Karpas-422 (cell line): ENCODE measurements at regions not wholly inside any gene's neighbourhood (a gene's known extent, or its start where the extent isn't known, plus 50 kb on each side); places are given as distances from the start of the nearest gene placed in this dataset.
"Not testable (repeated sequence)": the region's sequence is repeated elsewhere in the genome, so short reads cannot be mapped to it uniquely, and the experiment has no call there.

Source experiments
- DNase-seq: peaks from one replicate; pipeline ENCODE4 v3.0.0-alpha.2; 2015
- H2AFZ ChIP-seq: fragments of 200-600 bp; sonication (generic); 2 replicates; pipeline ENCODE4 v1.6.1; 2014; ENCODE audit warnings: antibody characterized with exemption, low read length, mixed read lengths
- H3K27ac ChIP-seq: fragments of 200-600 bp; sonication (generic); 2 replicates; pipeline ENCODE4 v1.5.1; 2014; ENCODE audit warnings: mild to moderate bottlenecking, low read length, moderate library complexity
- H3K27me3 ChIP-seq: fragments of 200-600 bp; sonication (generic); 2 replicates; pipeline ENCODE4 v1.6.1; 2014; ENCODE audit warnings: low read length, mixed read lengths
- H3K36me3 ChIP-seq: fragments of 200-600 bp; sonication (generic); 2 replicates; pipeline ENCODE4 v1.6.1; 2014; ENCODE audit warnings: low read length, mixed read lengths; ENCODE audit not compliant: insufficient read depth
- H3K4me1 ChIP-seq: fragments of 200-600 bp; sonication (generic); 2 replicates; pipeline ENCODE4 v1.6.1; 2014; ENCODE audit warnings: mild to moderate bottlenecking, low read length, mixed read lengths
- H3K4me2 ChIP-seq: fragments of 200-600 bp; sonication (generic); 2 replicates; pipeline ENCODE4 v1.6.1; 2014; ENCODE audit warnings: low read length, low read depth, mild to moderate bottlenecking; ENCODE audit not compliant: poor library complexity, severe bottlenecking
- H3K4me3 ChIP-seq: fragments of 200-600 bp; sonication (generic); 2 replicates; pipeline ENCODE4 v1.5.1; 2014; ENCODE audit warnings: mild to moderate bottlenecking, antibody characterized with exemption, low read length, mixed read lengths
- H3K79me2 ChIP-seq: fragments of 200-600 bp; sonication (generic); 2 replicates; pipeline ENCODE4 v1.6.1; 2014; ENCODE audit warnings: mild to moderate bottlenecking, low read length, mixed read lengths
- H3K9ac ChIP-seq: fragments of 200-600 bp; sonication (generic); 2 replicates; pipeline ENCODE4 v1.6.0; 2014; ENCODE audit warnings: low read length
- H3K9me2 ChIP-seq: fragments of 200-600 bp; sonication (generic), shearing (Covaris generic); replicated peaks from 2 replicates; pipeline ENCODE4 v1.6.0; 2014; ENCODE audit warnings: mild to moderate bottlenecking, low read length, moderate library complexity; ENCODE audit not compliant: insufficient read depth
- H3K9me3 ChIP-seq: fragments of 300-700, 200-600 bp; sonication (generic); 2 replicates; pipeline ENCODE4 v1.6.1; 2014; ENCODE audit warnings: low read length, mixed read lengths
- H4K20me1 ChIP-seq: fragments of 200-600 bp; sonication (generic); 2 replicates; pipeline ENCODE4 v1.6.1; 2014; ENCODE audit warnings: mild to moderate bottlenecking, antibody characterized with exemption, low read length, low read depth; ENCODE audit not compliant: insufficient read depth

GRCh38 chr2:63743170-63743981, 98.3 kb upstream of the UGP2 start:
- DNase-seq: no peak
- no peaks in the 10 kb centered on the region for H3K9me3 ChIP-seq
- no peaks in the 10 kb centered on the region for H4K20me1 ChIP-seq

GRCh38 chr2:63743982-63744966, 97.4 kb upstream of the UGP2 start:
- no peaks in the 10 kb centered on the region for H3K79me2 ChIP-seq
- DNase-seq: no peak
- H3K4me2 ChIP-seq: no peak overlapping the region
- no peaks in the 10 kb centered on the region for H3K36me3 ChIP-seq
- no peaks in the 10 kb centered on the region for H3K9me3 ChIP-seq
- no peak overlapping the region for H3K9ac ChIP-seq
- peak overlapping the region; percentile 10; the same call in 1 of the 2 replicates for H2AFZ ChIP-seq
- H3K9me2 ChIP-seq: no peaks in the 10 kb centered on the region
- H3K4me3 ChIP-seq: no peak overlapping the region
- no peak overlapping the region for H3K27ac ChIP-seq
- H4K20me1 ChIP-seq: no peaks in the 10 kb centered on the region
- H3K4me1 ChIP-seq: peaks cover 4% of the 10 kb centered on the region; the same call in 1 of the 2 replicates
- no peaks in the 10 kb centered on the region; the same call in 1 of the 2 replicates for H3K27me3 ChIP-seq

More at GRCh38 chr2:63743170-63743981, 98.3 kb upstream of the UGP2 start:
- no peak overlapping the region for H3K27ac ChIP-seq
- no peaks in the 10 kb centered on the region for H3K79me2 ChIP-seq
- peaks cover 4% of the 10 kb centered on the region; the same call in 1 of the 2 replicates for H3K4me1 ChIP-seq
- no peak overlapping the region for H3K4me2 ChIP-seq
- no peak overlapping the region for H3K4me3 ChIP-seq
- no peak overlapping the region for H2AFZ ChIP-seq
- no peaks in the 10 kb centered on the region for H3K9me2 ChIP-seq
- no peaks in the 10 kb centered on the region for H3K36me3 ChIP-seq
- H3K9ac ChIP-seq: no peak overlapping the region
- no peaks in the 10 kb centered on the region; the same call in 1 of the 2 replicates for H3K27me3 ChIP-seq

GRCh38 chr2:63746548-63746947, 95.1 kb upstream of the UGP2 start:
- not testable (repeated sequence) for H3K9me2 ChIP-seq, H3K9ac ChIP-seq, H3K4me3 ChIP-seq, H3K27ac ChIP-seq, H3K79me2 ChIP-seq, H3K9me3 ChIP-seq, H3K27me3 ChIP-seq, H3K4me2 ChIP-seq, H3K36me3 ChIP-seq, DNase-seq, H4K20me1 ChIP-seq, H3K4me1 ChIP-seq, H2AFZ ChIP-seq

GRCh38 chr2:63751901-63752300, 89.8 kb upstream of the UGP2 start:
- Histone ChIP-seq H3K27me3 (no peaks in the 10 kb centered on the region), H4K20me1 (no peaks in the 10 kb centered on the region), H3K9me2 (no peaks in the 10 kb centered on the region), H3K27ac (no peak overlapping the region), H3K9me3 (no peaks in the 10 kb centered on the region), H3K79me2 (no peaks in the 10 kb centered on the region), H3K4me2 (no peak overlapping the region), H3K9ac (no peak overlapping the region), H3K4me3 (no peak overlapping the region), H3K4me1 (peaks cover 13% of the 10 kb centered on the region), H3K36me3 (no peaks in the 10 kb centered on the region), H2AFZ (no peak overlapping the region)
- DNase-seq: no peak

- Histone ChIP-seq H4K20me1 (no peaks in the 10 kb centered on the region), H3K9me3 (no peaks in the 10 kb centered on the region), H3K79me2 (no peaks in the 10 kb centered on the region), H3K9ac (no peak overlapping the region), H3K9me2 (no peaks in the 10 kb centered on the region), H2AFZ (peak overlapping the region; percentile 33), H3K4me3 (no peak overlapping the region), H3K4me2 (peak overlapping the region; percentile 24), H3K27ac (no peak overlapping the region), H3K36me3 (no peaks in the 10 kb centered on the region), H3K27me3 (no peaks in the 10 kb centered on the region), H3K4me1 (peaks cover 16% of the 10 kb centered on the region)
- DNase-seq: no peak
These were observed 86.5 kb upstream of the UGP2 start for GRCh38 chr2:63755216-63755615.

- no peaks in the 10 kb centered on the region for H3K27me3 ChIP-seq
- H4K20me1 ChIP-seq: no peaks in the 10 kb centered on the region
- no peaks in the 10 kb centered on the region for H3K9me2 ChIP-seq
- DNase-seq: no peak
- no peak overlapping the region for H3K4me3 ChIP-seq
- H3K4me1 ChIP-seq: peaks cover 16% of the 10 kb centered on the region
- H2AFZ ChIP-seq: no peak overlapping the region
- H3K27ac ChIP-seq: no peak overlapping the region
- H3K9me3 ChIP-seq: no peaks in the 10 kb centered on the region
- H3K9ac ChIP-seq: no peak overlapping the region
- no peaks in the 10 kb centered on the region for H3K36me3 ChIP-seq
- H3K79me2 ChIP-seq: no peaks in the 10 kb centered on the region
- no peak overlapping the region for H3K4me2 ChIP-seq
These were observed 85.7 kb upstream of the UGP2 start for GRCh38 chr2:63755965-63756364.

GRCh38 chr2:63763391-63763941, 78.2 kb upstream of the UGP2 start:
- Histone ChIP-seq H3K36me3 (no peaks in the 10 kb centered on the region), H4K20me1 (no peaks in the 10 kb centered on the region), H3K79me2 (no peaks in the 10 kb centered on the region), H3K9me3 (peaks cover 11% of the 10 kb centered on the region), H2AFZ (no peak overlapping the region), H3K9ac (no peak overlapping the region), H3K4me2 (no peak overlapping the region), H3K27me3 (no peaks in the 10 kb centered on the region), H3K27ac (no peak overlapping the region), H3K9me2 (no peaks in the 10 kb centered on the region), H3K4me3 (no peak overlapping the region), H3K4me1 (no peaks in the 10 kb centered on the region)
- DNase-seq: no peak

GRCh38 chr2:63764630-63765029, 77.1 kb upstream of the UGP2 start:
- no peaks in the 10 kb centered on the region for H4K20me1 ChIP-seq
- 0 out of 2 replicates have a peak, but pooled peaks cover 2% of the 10 kb centered on the region for H3K27me3 ChIP-seq
- H3K27ac ChIP-seq: no peak overlapping the region
- H3K4me3 ChIP-seq: no peak overlapping the region
- H3K79me2 ChIP-seq: no peaks in the 10 kb centered on the region
- H3K9me3 ChIP-seq: peaks cover 11% of the 10 kb centered on the region
- no peak overlapping the region for H2AFZ ChIP-seq
- no peaks in the 10 kb centered on the region for H3K4me1 ChIP-seq
- no peak overlapping the region for H3K4me2 ChIP-seq
- DNase-seq: no peak
- no peaks in the 10 kb centered on the region for H3K9me2 ChIP-seq
- H3K9ac ChIP-seq: no peak overlapping the region
- no peaks in the 10 kb centered on the region for H3K36me3 ChIP-seq
